Endothelial cell of umbilical vein (primary cell): ENCODE measurements at regions not wholly inside any gene's neighbourhood (a gene's known extent, or its start where the extent isn't known, plus 50 kb on each side); places are given as distances from the start of the nearest gene placed in this dataset.

Source experiments
- BruUV-seq: library from RNA; stranded (reverse); fragments of 400-500 nt; replicated peaks from 2 replicates; lab custom pipeline; 2021; lab: Mats Ljungman, UMichigan
- CTCF ChIA-PET: fragments of 300-600, 350-600 bp; sonication (Branson Sonifier 250); formaldehyde crosslinking; loops from one replicate; lab custom pipeline; 2021; ENCODE audit warnings: antibody characterized with exemption, inconsistent platforms; lab: Charles Lee
- POLR2A ChIA-PET: fragments of 300-600, 350-600 bp; sonication (Branson Sonifier 250); formaldehyde crosslinking; loops from one replicate; lab custom pipeline; 2021; ENCODE audit warnings: antibody characterized with exemption, inconsistent platforms; lab: Charles Lee
- DNase-seq: peaks from one replicate; pipeline ENCODE4 v3.0.0-alpha.2; 2011; ENCODE audit warnings: low read depth, low spot score
- FAIRE-seq: peaks from 2 replicates; lab custom pipeline; 2011; peaks lifted over from hg19 to GRCh38; lab: Jason Lieb, UNC
- H2AFZ ChIP-seq: 2 replicates; pipeline ENCODE4 v1.6.0; 2012; ENCODE audit warnings: low read depth, low read length, control low read depth, inconsistent platforms
- H3K27ac ChIP-seq: 2 replicates; pipeline ENCODE4 v1.5.1; 2011; ENCODE audit warnings: low read depth, mild to moderate bottlenecking, control low read depth, low read length, moderate library complexity; ENCODE audit not compliant: insufficient read depth
- H3K27me3 ChIP-seq, 2 experiments: 2 replicates each; pipeline versions ENCODE4 v1.6.0 to v1.6.1; 2011; ENCODE audit warnings: low read length in 2 of 2, mixed read lengths in 1 of 2; ENCODE audit not compliant: control insufficient read depth in 2 of 2, insufficient read depth in 2 of 2
- H3K36me3 ChIP-seq, 2 experiments: 2 replicates in 1 of 2; 3 replicates in 1 of 2; pipeline ENCODE4 v1.5.1; 2011; ENCODE audit warnings: low read length in 2 of 2, mild to moderate bottlenecking in 1 of 2, moderate library complexity in 1 of 2; ENCODE audit not compliant: control insufficient read depth in 2 of 2, insufficient read depth in 2 of 2; ENCODE audit errors: extremely low read depth in 1 of 2
- H3K4me1 ChIP-seq: 3 replicates; pipeline ENCODE4 v1.5.1; 2011; ENCODE audit warnings: mild to moderate bottlenecking, low read length; ENCODE audit not compliant: control insufficient read depth, insufficient read depth; ENCODE audit errors: extremely low read depth
- H3K4me2 ChIP-seq: 2 replicates; pipeline ENCODE4 v1.6.1; 2011; ENCODE audit warnings: low read length, control low read depth, mixed read lengths; ENCODE audit not compliant: insufficient read depth
- H3K4me3 ChIP-seq, 3 experiments: fragments of 200-600 bp in 1 of 3; sonication (generic), shearing (Covaris generic) in 1 of 3; replicated peaks in 1 of 3; 2 replicates each; pipeline ENCODE4 v1.5.1; 2011 to 2016; ENCODE audit warnings: control low read depth in 3 of 3, low read length in 3 of 3, mild to moderate bottlenecking in 2 of 3, inconsistent platforms in 1 of 3, low read depth in 1 of 3, moderate library complexity in 1 of 3; ENCODE audit not compliant: insufficient read depth in 1 of 3
- H3K79me2 ChIP-seq: 2 replicates; pipeline ENCODE4 v1.6.0; 2012; ENCODE audit warnings: low read length, inconsistent platforms; ENCODE audit not compliant: control insufficient read depth, insufficient read depth
- H3K9ac ChIP-seq: replicated peaks from 2 replicates; pipeline ENCODE3; 2011; ENCODE audit warnings: low read length, control low read depth; ENCODE audit not compliant: insufficient read depth; ENCODE audit errors: extremely low read depth
- H3K9me1 ChIP-seq: replicated peaks from 3 replicates; pipeline ENCODE4 v1.6.0; 2011; ENCODE audit warnings: mild to moderate bottlenecking, low read length; ENCODE audit not compliant: control insufficient read depth, insufficient read depth; ENCODE audit errors: extremely low read depth
- H3K9me3 ChIP-seq: replicated peaks from 2 replicates; pipeline ENCODE4 v1.5.1; 2012; ENCODE audit warnings: low read length, inconsistent platforms; ENCODE audit not compliant: control insufficient read depth, insufficient read depth
- H4K20me1 ChIP-seq: replicated peaks from 2 replicates; pipeline ENCODE3; 2011; ENCODE audit warnings: mild to moderate bottlenecking, low read length; ENCODE audit not compliant: control insufficient read depth, insufficient read depth; ENCODE audit errors: extremely low read depth
- FOS ChIP-seq: IDR thresholded peaks from 2 replicates; pipeline ENCODE4 v1.6.1; 2011; ENCODE audit warnings: mild to moderate bottlenecking, low read length, moderate library complexity, borderline replicate concordance; ENCODE audit not compliant: insufficient read depth
- JUN ChIP-seq: IDR thresholded peaks from 2 replicates; pipeline ENCODE4 v1.6.1; 2011; ENCODE audit warnings: borderline replicate concordance, low read depth; ENCODE audit not compliant: insufficient read length, insufficient read depth
- POLR2AphosphoS5 ChIP-seq: IDR thresholded peaks from 2 replicates; pipeline ENCODE4 v1.6.1; 2012; ENCODE audit warnings: low read depth, mild to moderate bottlenecking, control low read depth, low read length, moderate library complexity; ENCODE audit not compliant: insufficient read depth
- dilution Hi-C: fragments of 300-500 bp; cut with MboI; formaldehyde crosslinking; loops from one replicate; pipeline ENCODE4 v1.15.0; 2019; ENCODE audit warnings: low sequenced_read_pairs; ENCODE audit not compliant: extremely low pct_ligation_motif_present
- intact Hi-C: fragments of 100-400 bp; cut with micrococcal nuclease; formaldehyde crosslinking; loops from one replicate; pipeline ENCODE4 v1.10.0; 2022

DNA sequence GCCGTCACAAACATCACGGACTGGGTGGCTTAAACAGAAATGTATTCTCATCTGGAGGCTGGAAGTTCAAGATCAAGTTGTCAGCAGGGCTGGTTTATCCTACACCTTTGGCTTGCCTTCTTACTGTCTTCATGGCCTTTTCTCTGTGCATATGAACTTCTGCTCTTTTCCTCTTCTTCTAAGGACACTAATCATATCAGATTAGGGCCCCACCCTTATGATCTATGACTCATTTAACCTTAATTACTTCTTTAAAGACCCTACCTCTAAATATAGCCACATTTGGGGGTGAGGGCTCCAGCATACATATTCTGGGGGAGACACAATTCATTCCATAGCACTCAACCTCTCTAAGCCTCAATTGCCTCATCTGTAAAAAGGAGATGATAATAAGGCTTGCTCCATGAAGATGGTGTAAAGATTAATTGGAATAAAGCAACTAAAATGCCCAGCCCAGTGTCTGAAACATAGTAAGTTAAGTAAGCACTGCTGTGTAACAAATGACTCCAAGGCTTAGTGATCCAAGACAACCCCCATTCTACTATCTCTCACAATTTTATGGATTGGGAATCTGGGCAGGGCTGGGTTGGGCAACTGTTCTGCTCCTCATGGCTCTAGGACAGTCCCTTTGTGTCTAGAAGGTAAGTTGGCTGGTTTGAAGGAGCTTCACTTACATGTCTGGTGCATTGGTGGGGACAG lies 119.8 kb downstream of the BANF2 start:
- Histone ChIP-seq H2AFZ (no peak overlapping the region), H3K4me3 (no peak overlapping the region), H3K36me3 (no peaks in the 10 kb centered on the region), H3K79me2 (no peaks in the 10 kb centered on the region), H3K27ac (no peak overlapping the region), H3K9me1 (no peaks in the 10 kb centered on the region), H3K27me3 (no peaks in the 10 kb centered on the region), H3K4me2 (no peak overlapping the region), H4K20me1 (no peaks in the 10 kb centered on the region), H3K4me1 (no peaks in the 10 kb centered on the region), H3K9ac (no peak overlapping the region), H3K9me3 (no peaks in the 10 kb centered on the region)
- dilution Hi-C loops: no loop called here
- no TSS peak for BruUV-seq
- ChIA-PET POLR2A (no interaction called here), CTCF (no interaction called here)
- intact Hi-C loops: no loop called here
- DNase-seq (no peak), FAIRE-seq (no peak)
- TF ChIP-seq FOS: no peak

DNA sequence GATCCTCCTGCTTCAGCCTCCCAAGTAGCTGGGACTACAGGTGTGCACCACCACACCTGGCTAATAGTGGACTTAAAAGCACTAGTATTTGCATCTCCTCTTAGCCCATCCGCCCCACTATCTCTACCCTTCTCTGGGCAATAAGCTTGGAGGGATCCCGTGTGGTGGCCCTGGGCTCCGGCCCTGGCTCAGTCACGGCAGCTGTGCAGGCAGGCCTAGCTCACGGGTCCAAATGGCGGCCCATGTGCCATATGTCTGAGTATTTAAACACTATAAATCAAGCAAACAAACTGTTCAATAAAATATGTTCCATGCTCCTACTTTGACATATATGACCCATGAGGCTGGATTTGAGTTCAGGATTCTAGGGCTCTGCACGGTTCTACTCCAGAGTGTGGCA lies 118.4 kb downstream of the BANF2 start:
- dilution Hi-C loops (no loop called here), intact Hi-C loops (no loop called here)
- no peak for FAIRE-seq

More for the DNA sequence above, 118.4 kb downstream of the BANF2 start:
- Histone ChIP-seq H3K27ac (no peak overlapping the region), H4K20me1 (no peaks in the 10 kb centered on the region), H3K9me3 (no peaks in the 10 kb centered on the region), H3K9ac (no peak overlapping the region), H3K79me2 (no peaks in the 10 kb centered on the region), H3K4me1 (no peaks in the 10 kb centered on the region), H2AFZ (no peak overlapping the region), H3K4me2 (no peak overlapping the region), H3K36me3 (no peaks in the 10 kb centered on the region), H3K4me3 (no peak overlapping the region), H3K27me3 (no peaks in the 10 kb centered on the region), H3K9me1 (no peaks in the 10 kb centered on the region)
- BruUV-seq: no TSS peak
- no peak for DNase-seq
- ChIA-PET POLR2A (no interaction called here), CTCF (no interaction called here)
- TF ChIP-seq POLR2AphosphoS5: no peak
- no peak for TF ChIP-seq JUN
